ENCODE measurements at regions not wholly inside any gene's neighbourhood (a gene's known extent, or its start where the extent isn't known, plus 50 kb on each side); places are given as distances from the start of the nearest gene placed in this dataset.

DNA sequence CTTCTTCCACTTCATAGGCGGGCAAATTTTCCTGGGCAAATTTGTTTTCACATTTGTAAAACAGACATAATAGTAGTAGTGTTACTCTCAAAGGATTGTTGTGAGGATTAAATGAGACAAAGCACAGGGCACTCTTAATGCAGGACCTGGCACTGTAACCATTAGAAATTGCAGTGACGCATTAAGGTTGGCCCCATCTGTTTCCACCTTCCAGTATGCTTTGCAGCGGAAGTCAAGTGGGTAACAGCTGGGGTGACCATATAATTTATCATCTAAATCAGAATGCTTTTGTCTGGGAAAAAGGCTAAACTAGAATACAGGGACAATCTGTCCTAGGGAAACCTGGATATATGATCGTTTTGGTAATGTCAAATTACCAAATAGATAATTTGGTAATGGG lies 132.5 kb upstream of the CACHD1 start:
- Histone ChIP-seq H3K27me3 (ENCODE audit: control insufficient read depth in 4 of 4, insufficient read depth in 4 of 4, low read length in 3 of 4) (no peaks in the 10 kb centered on the region), H3K9me3 (ENCODE audit: control insufficient read depth in 4 of 4, low read length in 3 of 4) (no peaks in the 10 kb centered on the region), H3K4me3 (ENCODE audit: low read depth in 1 of 3, low read length in 3 of 3) (no peak overlapping the region), H3K4me1 (ENCODE audit: control insufficient read depth in 4 of 4, insufficient read depth in 4 of 4, low read length in 3 of 4) (no peaks in the 10 kb centered on the region), H3K36me3 (ENCODE audit: control insufficient read depth in 4 of 4, insufficient read depth in 3 of 4, low read depth in 1 of 4, low read length in 3 of 4) (no peaks in the 10 kb centered on the region), H3K27ac (ENCODE audit: low read depth in 1 of 2, low read length in 2 of 2) (no peak overlapping the region), H3K9ac (ENCODE audit: low read depth in 1 of 2, low read length in 2 of 2) (no peak overlapping the region)
- DNase-seq (ENCODE audit: low spot score), result no peak
- WGBS, result 80% methylated on average over 4 of the region's 4 CpGs
- TF ChIP-seq, protein P1, sequence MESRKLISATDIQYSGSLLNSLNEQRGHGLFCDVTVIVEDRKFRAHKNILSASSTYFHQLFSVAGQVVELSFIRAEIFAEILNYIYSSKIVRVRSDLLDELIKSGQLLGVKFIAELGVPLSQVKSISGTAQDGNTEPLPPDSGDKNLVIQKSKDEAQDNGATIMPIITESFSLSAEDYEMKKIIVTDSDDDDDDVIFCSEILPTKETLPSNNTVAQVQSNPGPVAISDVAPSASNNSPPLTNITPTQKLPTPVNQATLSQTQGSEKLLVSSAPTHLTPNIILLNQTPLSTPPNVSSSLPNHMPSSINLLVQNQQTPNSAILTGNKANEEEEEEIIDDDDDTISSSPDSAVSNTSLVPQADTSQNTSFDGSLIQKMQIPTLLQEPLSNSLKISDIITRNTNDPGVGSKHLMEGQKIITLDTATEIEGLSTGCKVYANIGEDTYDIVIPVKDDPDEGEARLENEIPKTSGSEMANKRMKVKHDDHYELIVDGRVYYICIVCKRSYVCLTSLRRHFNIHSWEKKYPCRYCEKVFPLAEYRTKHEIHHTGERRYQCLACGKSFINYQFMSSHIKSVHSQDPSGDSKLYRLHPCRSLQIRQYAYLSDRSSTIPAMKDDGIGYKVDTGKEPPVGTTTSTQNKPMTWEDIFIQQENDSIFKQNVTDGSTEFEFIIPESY (IDR thresholded peaks at IDR 0.05), result no peak
- TF ChIP-seq HNF4A (conservative IDR thresholded peaks at IDR 0.05) (no peak), EGR1 (IDR thresholded peaks at IDR 0.05; ENCODE audit: low read depth in 2 of 2) (no peak), FOXA2 (IDR thresholded peaks at IDR 0.05) (no peak), RAD21 (IDR thresholded peaks at IDR 0.05) (no peak), YY1 (IDR thresholded peaks at IDR 0.05) (no peak), JUND (IDR thresholded peaks at IDR 0.05) (no peak), TAF1 (conservative IDR thresholded peaks at IDR 0.05) (no peak), HNF4G (IDR thresholded peaks at IDR 0.05) (no peak)
- TF ChIP-seq, protein P2, sequence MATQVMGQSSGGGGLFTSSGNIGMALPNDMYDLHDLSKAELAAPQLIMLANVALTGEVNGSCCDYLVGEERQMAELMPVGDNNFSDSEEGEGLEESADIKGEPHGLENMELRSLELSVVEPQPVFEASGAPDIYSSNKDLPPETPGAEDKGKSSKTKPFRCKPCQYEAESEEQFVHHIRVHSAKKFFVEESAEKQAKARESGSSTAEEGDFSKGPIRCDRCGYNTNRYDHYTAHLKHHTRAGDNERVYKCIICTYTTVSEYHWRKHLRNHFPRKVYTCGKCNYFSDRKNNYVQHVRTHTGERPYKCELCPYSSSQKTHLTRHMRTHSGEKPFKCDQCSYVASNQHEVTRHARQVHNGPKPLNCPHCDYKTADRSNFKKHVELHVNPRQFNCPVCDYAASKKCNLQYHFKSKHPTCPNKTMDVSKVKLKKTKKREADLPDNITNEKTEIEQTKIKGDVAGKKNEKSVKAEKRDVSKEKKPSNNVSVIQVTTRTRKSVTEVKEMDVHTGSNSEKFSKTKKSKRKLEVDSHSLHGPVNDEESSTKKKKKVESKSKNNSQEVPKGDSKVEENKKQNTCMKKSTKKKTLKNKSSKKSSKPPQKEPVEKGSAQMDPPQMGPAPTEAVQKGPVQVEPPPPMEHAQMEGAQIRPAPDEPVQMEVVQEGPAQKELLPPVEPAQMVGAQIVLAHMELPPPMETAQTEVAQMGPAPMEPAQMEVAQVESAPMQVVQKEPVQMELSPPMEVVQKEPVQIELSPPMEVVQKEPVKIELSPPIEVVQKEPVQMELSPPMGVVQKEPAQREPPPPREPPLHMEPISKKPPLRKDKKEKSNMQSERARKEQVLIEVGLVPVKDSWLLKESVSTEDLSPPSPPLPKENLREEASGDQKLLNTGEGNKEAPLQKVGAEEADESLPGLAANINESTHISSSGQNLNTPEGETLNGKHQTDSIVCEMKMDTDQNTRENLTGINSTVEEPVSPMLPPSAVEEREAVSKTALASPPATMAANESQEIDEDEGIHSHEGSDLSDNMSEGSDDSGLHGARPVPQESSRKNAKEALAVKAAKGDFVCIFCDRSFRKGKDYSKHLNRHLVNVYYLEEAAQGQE (IDR thresholded peaks at IDR 0.05), result no peak

DNA sequence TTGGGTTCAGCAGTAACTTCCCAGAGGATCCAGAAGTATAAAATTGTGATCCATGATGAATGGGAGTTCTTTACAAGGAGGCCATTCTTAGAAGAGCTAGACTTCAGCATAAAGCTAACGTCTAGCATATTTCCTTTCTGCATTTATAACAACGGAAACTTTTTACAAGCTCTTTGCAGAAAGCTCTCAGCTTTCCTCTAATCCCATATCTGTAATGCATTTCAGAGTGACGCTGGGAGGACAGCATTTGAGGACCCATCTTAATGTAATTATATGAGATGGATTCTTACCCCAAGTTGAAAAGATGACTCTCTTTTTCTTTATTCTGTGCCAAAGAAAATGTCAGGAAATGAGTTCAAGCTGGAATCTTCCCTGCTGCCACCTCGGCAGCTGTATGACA lies 132.0 kb upstream of the CACHD1 start:
- no peaks in the 10 kb centered on the region for H3K27me3 ChIP-seq (ENCODE audit: control insufficient read depth in 4 of 4, insufficient read depth in 4 of 4, low read length in 3 of 4)
- H3K27ac ChIP-seq (ENCODE audit: low read depth in 1 of 2, low read length in 2 of 2), result no peak overlapping the region
- H3K4me3 ChIP-seq (ENCODE audit: low read depth in 1 of 3, low read length in 3 of 3), result no peak overlapping the region
- TF ChIP-seq SP1 (IDR thresholded peaks at IDR 0.05) (no peak), YY1 (IDR thresholded peaks at IDR 0.05) (no peak), GABPA (IDR thresholded peaks at IDR 0.05 in 1 of 2, conservative IDR thresholded peaks at IDR 0.05 in 1 of 2) (no peak), HNF4A (conservative IDR thresholded peaks at IDR 0.05) (no peak), NR2F2 (IDR thresholded peaks at IDR 0.05) (no peak), FOXA1 (IDR thresholded peaks at IDR 0.05) (no peak), EGR1 (IDR thresholded peaks at IDR 0.05; ENCODE audit: low read depth in 2 of 2) (no peak)
- TF ChIP-seq, protein P3, sequence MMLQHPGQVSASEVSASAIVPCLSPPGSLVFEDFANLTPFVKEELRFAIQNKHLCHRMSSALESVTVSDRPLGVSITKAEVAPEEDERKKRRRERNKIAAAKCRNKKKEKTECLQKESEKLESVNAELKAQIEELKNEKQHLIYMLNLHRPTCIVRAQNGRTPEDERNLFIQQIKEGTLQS (IDR thresholded peaks at IDR 0.05), result no peak
- TF ChIP-seq, protein P4, sequence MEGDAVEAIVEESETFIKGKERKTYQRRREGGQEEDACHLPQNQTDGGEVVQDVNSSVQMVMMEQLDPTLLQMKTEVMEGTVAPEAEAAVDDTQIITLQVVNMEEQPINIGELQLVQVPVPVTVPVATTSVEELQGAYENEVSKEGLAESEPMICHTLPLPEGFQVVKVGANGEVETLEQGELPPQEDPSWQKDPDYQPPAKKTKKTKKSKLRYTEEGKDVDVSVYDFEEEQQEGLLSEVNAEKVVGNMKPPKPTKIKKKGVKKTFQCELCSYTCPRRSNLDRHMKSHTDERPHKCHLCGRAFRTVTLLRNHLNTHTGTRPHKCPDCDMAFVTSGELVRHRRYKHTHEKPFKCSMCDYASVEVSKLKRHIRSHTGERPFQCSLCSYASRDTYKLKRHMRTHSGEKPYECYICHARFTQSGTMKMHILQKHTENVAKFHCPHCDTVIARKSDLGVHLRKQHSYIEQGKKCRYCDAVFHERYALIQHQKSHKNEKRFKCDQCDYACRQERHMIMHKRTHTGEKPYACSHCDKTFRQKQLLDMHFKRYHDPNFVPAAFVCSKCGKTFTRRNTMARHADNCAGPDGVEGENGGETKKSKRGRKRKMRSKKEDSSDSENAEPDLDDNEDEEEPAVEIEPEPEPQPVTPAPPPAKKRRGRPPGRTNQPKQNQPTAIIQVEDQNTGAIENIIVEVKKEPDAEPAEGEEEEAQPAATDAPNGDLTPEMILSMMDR (IDR thresholded peaks at IDR 0.05; ENCODE audit: low read depth, low read length, missing input control), result no peak
- H3K36me3 ChIP-seq (ENCODE audit: control insufficient read depth in 4 of 4, insufficient read depth in 3 of 4, low read depth in 1 of 4, low read length in 3 of 4), result no peaks in the 10 kb centered on the region
- no peak for DNase-seq (ENCODE audit: low spot score)
- H3K9ac ChIP-seq (ENCODE audit: low read depth in 1 of 2, low read length in 2 of 2), result no peak overlapping the region
- 76% methylated on average over 4 of the region's 4 CpGs for WGBS
- no peaks in the 10 kb centered on the region for H3K9me3 ChIP-seq (ENCODE audit: control insufficient read depth in 4 of 4, low read length in 3 of 4)
- no peaks in the 10 kb centered on the region for H3K4me1 ChIP-seq (ENCODE audit: control insufficient read depth in 4 of 4, insufficient read depth in 4 of 4, low read length in 3 of 4)
